GM12865 (cell line): ENCODE measurements at regions not wholly inside any gene's neighbourhood (a gene's known extent, or its start where the extent isn't known, plus 50 kb on each side); places are given as distances from the start of the nearest gene placed in this dataset.

Source experiments
- DNase-seq: peaks from one replicate; pipeline ENCODE4 v3.0.0; 2010; ENCODE audit warnings: low read depth
- H3K4me3 ChIP-seq: 2 replicates; pipeline ENCODE4 v1.5.1; 2011; ENCODE audit warnings: mild to moderate bottlenecking, low read depth, low read length, control low read depth
- CTCF ChIP-seq: IDR thresholded peaks from 2 replicates; pipeline ENCODE4 v1.5.1; 2011; ENCODE audit warnings: low read length, control low read depth, low read depth, inconsistent platforms; ENCODE audit not compliant: insufficient read depth; ENCODE audit errors: missing control alignments

DNA sequence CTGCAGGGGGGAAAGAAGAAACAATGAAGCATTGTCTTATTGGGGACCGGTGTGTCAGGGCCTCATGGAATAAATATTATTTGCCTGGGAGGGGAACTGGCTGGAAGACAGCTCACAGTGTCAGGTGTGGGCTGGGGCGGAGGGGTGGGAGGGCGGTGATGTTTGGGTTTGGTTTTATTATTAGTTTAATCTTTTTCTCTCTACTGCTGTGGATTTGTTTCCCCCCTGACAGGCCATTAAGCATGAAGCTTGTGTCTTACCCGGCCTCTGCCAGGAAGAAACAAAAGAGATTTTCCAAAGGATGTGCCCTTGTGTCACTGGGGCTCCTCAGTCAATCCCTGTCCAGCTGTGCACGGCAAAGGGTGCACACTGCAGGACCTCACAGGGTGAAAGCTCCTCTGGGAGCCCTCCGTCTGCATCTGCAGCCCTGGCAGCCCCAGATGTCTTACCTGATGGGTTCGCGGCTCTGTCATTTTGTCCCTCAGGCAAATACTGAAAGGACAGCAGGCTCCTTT is 203.1 kb upstream of the TMEM45B start:
- no peak for TF ChIP-seq CTCF
- DNase-seq: no peak

DNA sequence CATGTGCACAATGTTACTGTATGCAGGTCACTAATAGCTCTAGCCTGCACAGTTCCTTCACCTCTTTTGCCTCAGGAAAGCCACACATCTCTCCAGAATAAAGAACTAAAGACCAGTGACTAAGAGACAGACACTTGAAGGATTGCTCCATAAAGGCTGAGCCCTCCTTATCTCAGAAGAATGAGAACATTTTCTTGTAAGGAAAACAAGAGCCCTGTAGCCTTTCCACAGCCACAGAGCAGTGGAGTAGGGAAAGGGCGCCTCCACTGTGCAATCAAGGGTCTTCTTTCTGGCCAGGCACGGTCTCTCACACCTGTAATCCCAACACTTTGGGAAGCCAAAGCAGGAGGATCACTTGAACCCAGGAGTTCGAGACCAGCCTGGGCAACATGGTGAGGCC is 202.6 kb upstream of the TMEM45B start:
- DNase-seq: no peak
- no peak for TF ChIP-seq CTCF

More for the DNA sequence above, 203.1 kb upstream of the TMEM45B start:
- no peak overlapping the region for H3K4me3 ChIP-seq

GRCh38 chr11:129614256-129614944 is 201.2 kb upstream of the TMEM45B start:
- TF ChIP-seq CTCF: no peak
- no peak overlapping the region for H3K4me3 ChIP-seq
- DNase-seq: no peak

More for the DNA sequence above, 202.6 kb upstream of the TMEM45B start:
- H3K4me3 ChIP-seq: no peak overlapping the region

DNA sequence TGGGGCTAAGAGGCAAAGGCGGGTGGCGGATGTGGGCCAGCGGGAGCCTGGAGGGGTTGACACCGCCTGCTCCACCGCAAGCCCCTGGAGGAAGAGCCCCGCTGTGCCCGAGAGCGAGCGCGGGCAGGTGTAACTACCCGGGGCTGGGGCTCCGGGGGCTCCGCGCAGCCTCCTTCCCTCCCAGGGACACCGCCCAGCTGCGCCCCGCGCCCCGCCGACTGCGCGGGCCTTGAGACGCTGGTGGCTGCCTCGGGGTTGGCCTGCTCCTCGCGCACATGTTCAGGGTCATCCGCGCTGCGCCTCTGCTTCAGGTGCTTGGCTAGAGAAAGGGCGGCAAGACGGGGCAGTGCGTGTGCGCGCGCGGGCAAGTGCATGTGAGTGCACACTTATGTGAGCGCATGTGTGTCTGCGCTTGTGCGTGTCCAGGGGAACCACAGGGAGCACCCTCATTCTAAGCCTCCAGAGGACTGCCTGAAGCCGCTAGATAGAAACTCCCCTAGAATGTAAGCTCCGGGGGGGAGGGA is 197.5 kb upstream of the TMEM45B start:
- no peak overlapping the region for H3K4me3 ChIP-seq
- DNase-seq: no peak
- TF ChIP-seq CTCF: no peak

DNA sequence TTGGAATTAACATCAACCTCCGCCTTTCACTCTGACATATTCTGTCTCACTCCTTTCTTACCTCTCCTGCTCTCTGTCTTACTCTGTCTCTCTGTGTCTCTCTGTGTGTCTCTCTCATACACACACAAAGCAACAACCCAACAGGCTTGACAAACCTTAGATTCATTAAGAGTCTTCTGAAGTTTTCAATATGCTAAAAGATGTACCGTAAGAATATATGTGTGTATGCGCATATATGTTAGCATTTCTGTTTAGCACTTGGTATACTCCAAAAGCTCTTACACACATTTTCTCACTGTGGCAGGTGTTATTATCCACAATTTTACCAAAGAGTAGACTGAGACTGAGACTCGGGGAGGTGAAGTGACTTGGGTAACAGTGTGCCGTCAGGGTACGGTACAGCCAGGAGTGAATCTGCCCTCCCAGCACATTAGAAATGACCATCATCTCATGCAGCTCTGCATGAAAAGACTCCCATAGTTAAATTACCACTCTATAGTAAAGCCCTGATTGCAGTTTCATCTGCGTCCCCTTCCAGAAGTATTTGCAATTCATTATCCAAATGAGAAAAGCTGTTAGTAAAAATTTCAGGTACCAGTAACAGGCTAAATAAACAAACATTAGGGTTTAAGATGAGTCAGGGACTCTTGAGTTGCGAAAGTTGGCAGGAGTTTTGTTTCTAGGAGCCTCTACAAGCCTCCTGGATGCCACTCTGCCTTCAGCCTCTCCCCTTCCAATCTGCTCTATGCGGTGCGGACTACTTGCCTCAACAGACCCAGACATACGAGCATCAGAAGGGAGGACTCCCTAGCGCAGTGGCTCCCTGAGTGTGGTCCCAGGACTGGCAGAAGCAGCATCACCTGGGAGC is 195.2 kb upstream of the TMEM45B start:
- no peak for DNase-seq
- no peak for TF ChIP-seq CTCF

DNA sequence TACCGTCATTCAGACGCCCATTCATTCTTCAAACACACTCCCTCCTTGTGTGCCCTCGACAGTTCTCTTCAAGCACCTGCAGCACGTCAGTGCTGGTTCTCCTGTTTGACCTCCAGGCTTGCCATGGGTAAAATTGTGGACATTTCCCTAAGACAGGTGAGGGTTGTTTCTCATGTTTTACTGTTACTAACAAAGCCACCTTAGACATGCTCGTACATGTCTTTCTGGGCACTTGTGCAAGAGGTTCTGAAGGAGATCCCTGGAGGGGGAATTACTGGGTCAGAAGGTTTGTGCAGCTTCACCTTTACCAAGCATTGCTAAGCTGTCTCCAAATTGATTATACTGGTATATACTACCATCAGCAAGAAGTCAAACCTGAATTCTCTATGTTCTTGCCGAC is 189.7 kb upstream of the TMEM45B start:
- DNase-seq: no peak
- H3K4me3 ChIP-seq: no peak overlapping the region
- no peak for TF ChIP-seq CTCF

More for the DNA sequence above, 195.2 kb upstream of the TMEM45B start:
- no peak overlapping the region for H3K4me3 ChIP-seq
